ENCODE measurements at regions not wholly inside any gene's neighbourhood (a gene's known extent, or its start where the extent isn't known, plus 50 kb on each side); places are given as distances from the start of the nearest gene placed in this dataset.

GRCh38 chr1:175812936-175813335 lies 69.5 kb upstream of the TNR start:
- WGBS, 4 donors = 70 to 76% (median 72%) methylated on average over 2 of the region's 2 CpGs
- no peaks in the 10 kb centered on the region for H3K36me3 ChIP-seq (replicated peaks in 1 of 2)
- no peaks in the 10 kb centered on the region for H3K9me3 ChIP-seq (replicated peaks in 1 of 3)
- DNase-seq = no peak
- H3K27me3 ChIP-seq = no peaks in the 10 kb centered on the region
- intact Hi-C loops (cut with DNase I) = no loop called here
- H3K27ac ChIP-seq = no peak overlapping the region
- no peaks in the 10 kb centered on the region for H3K4me1 ChIP-seq (replicated peaks in 1 of 2)
- H3K4me3 ChIP-seq = no peak overlapping the region
- TF ChIP-seq POLR2A (IDR thresholded peaks at IDR 0.05) (no peak), CTCF (IDR thresholded peaks at IDR 0.05) (no peak)

- Histone ChIP-seq H3K27ac (no peak overlapping the region), H3K36me3 (replicated peaks in 1 of 2) (no peaks in the 10 kb centered on the region), H3K4me1 (replicated peaks in 1 of 2) (no peaks in the 10 kb centered on the region), H3K9me3 (replicated peaks in 1 of 3) (no peaks in the 10 kb centered on the region), H3K27me3 (no peaks in the 10 kb centered on the region), H3K4me3 (no peak overlapping the region)
- no peak for DNase-seq
- WGBS, 4 donors = 87 to 100% (median 89%) methylated on average over 2 of the region's 2 CpGs
- TF ChIP-seq POLR2A (IDR thresholded peaks at IDR 0.05) = no peak
- no peak for TF ChIP-seq CTCF (IDR thresholded peaks at IDR 0.05)
- intact Hi-C loops (cut with DNase I) = no loop called here
Observed at GRCh38 chr1:175810305-175810704, 66.9 kb upstream of the TNR start.

- no peaks in the 10 kb centered on the region for H3K4me1 ChIP-seq (replicated peaks in 1 of 2)
- intact Hi-C loops (cut with DNase I) = no loop called here
- no peak overlapping the region for H3K27ac ChIP-seq
- no peak for TF ChIP-seq CTCF (IDR thresholded peaks at IDR 0.05)
- TF ChIP-seq POLR2A (IDR thresholded peaks at IDR 0.05) = no peak
- DNase-seq = no peak
- H3K4me3 ChIP-seq = no peak overlapping the region
- H3K36me3 ChIP-seq (replicated peaks in 1 of 2) = no peaks in the 10 kb centered on the region
- H3K9me3 ChIP-seq (replicated peaks in 1 of 3) = no peaks in the 10 kb centered on the region
- H3K27me3 ChIP-seq = no peaks in the 10 kb centered on the region
Observed at GRCh38 chr1:175808999-175809398, 65.6 kb upstream of the TNR start.

- Histone ChIP-seq H3K4me3 (no peak overlapping the region), H3K27ac (no peak overlapping the region), H3K36me3 (replicated peaks in 1 of 2) (no peaks in the 10 kb centered on the region), H3K4me1 (replicated peaks in 1 of 2) (no peaks in the 10 kb centered on the region), H3K9me3 (replicated peaks in 1 of 3) (no peaks in the 10 kb centered on the region), H3K27me3 (no peaks in the 10 kb centered on the region)
- TF ChIP-seq CTCF (IDR thresholded peaks at IDR 0.05) (no peak), POLR2A (IDR thresholded peaks at IDR 0.05) (no peak)
- WGBS, 4 donors = 46 to 49% (median 46%) methylated on average over 4 of the region's 4 CpGs
- no peak for DNase-seq
- intact Hi-C loops (cut with DNase I) = no loop called here
Observed at GRCh38 chr1:175808573-175808972, 65.2 kb upstream of the TNR start.
